ENCODE measurements at regions not wholly inside any gene's neighbourhood (a gene's known extent, or its start where the extent isn't known, plus 50 kb on each side); places are given as distances from the start of the nearest gene placed in this dataset.

- POLR2A ChIA-PET: no interaction called here
- no peak overlapping the region for H3K4me3 Mint-ChIP-seq
- no peaks in the 10 kb centered on the region for H3K36me3 Mint-ChIP-seq (ENCODE audit: low read depth)
- H3K9me3 ChIP-seq (ENCODE audit: control insufficient read depth in 1 of 2, insufficient read depth in 1 of 2, low read length in 2 of 2): no peaks in the 10 kb centered on the region
- no peaks in the 10 kb centered on the region for H3K36me3 ChIP-seq (ENCODE audit: insufficient read depth, low read length)
- H3K4me1 Mint-ChIP-seq (ENCODE audit: low read depth): no peaks in the 10 kb centered on the region
- intact Hi-C loops (cut with DNase I, micrococcal nuclease): no loop called here
- H3K27me3 Mint-ChIP-seq: peaks cover 22% of the 10 kb centered on the region
- no peak overlapping the region for H3K4me3 ChIP-seq (ENCODE audit: low read length)
- H3K27me3 ChIP-seq (ENCODE audit: control insufficient read depth in 1 of 2, insufficient read depth in 2 of 2, low read length in 2 of 2): peaks cover 0 to 19% of the 10 kb centered on the region in 2 experiments
- DNase-seq: no peak
- ATAC-seq (ENCODE audit: poor library complexity): no peak
- TF ChIP-seq CTCF (IDR thresholded peaks at IDR 0.05): no peak
- H3K27ac Mint-ChIP-seq: no peak overlapping the region
- H3K4me1 ChIP-seq (ENCODE audit: insufficient read depth, low read length): no peaks in the 10 kb centered on the region
- CTCF ChIA-PET: no interaction called here
- H3K27ac ChIP-seq (ENCODE audit: low read depth in 1 of 2, low read length in 2 of 2): no peak overlapping the region
- no peaks in the 10 kb centered on the region for H3K9me3 Mint-ChIP-seq
Observed at GRCh38 chr2:11022064-11022463, 110.3 kb downstream of the KCNF1 start.

- Histone ChIP-seq H3K9me3 (ENCODE audit: control insufficient read depth in 1 of 2, insufficient read depth in 1 of 2, low read length in 2 of 2) (no peaks in the 10 kb centered on the region), H3K36me3 (ENCODE audit: insufficient read depth, low read length) (no peaks in the 10 kb centered on the region), H3K27ac (ENCODE audit: low read depth in 1 of 2, low read length in 2 of 2) (no peak overlapping the region), H3K4me3 (ENCODE audit: low read length) (no peak overlapping the region), H3K4me1 (ENCODE audit: insufficient read depth, low read length) (no peaks in the 10 kb centered on the region), H3K27me3 (ENCODE audit: control insufficient read depth in 1 of 2, insufficient read depth in 2 of 2, low read length in 2 of 2) (peaks cover 0 to 15% of the 10 kb centered on the region in 2 experiments)
- TF ChIP-seq CTCF (IDR thresholded peaks at IDR 0.05): no peak
- Mint-ChIP-seq H3K4me1 (ENCODE audit: low read depth) (no peaks in the 10 kb centered on the region), H3K9me3 (no peaks in the 10 kb centered on the region), H3K36me3 (ENCODE audit: low read depth) (no peaks in the 10 kb centered on the region), H3K4me3 (no peak overlapping the region), H3K27me3 (peaks cover 19% of the 10 kb centered on the region), H3K27ac (no peak overlapping the region)
- intact Hi-C loops (cut with DNase I, micrococcal nuclease): no loop called here
- no peak for DNase-seq
- CTCF ChIA-PET: interaction anchor here (0.5 to 1.3 kb wide), 2 partner anchors 62 to 1789 kb away, joined by 3 to 6 read pairs; no protein-coding TSS in a partner anchor
- POLR2A ChIA-PET: no interaction called here
- no peak for ATAC-seq (ENCODE audit: poor library complexity)
Observed at GRCh38 chr2:11022591-11023273, 111.0 kb downstream of the KCNF1 start.

- ATAC-seq (ENCODE audit: poor library complexity) (no peak), DNase-seq (no peak)
- Mint-ChIP-seq H3K9me3 (no peaks in the 10 kb centered on the region), H3K27ac (no peak overlapping the region), H3K36me3 (ENCODE audit: low read depth) (no peaks in the 10 kb centered on the region), H3K4me3 (no peak overlapping the region), H3K27me3 (peaks cover 11% of the 10 kb centered on the region), H3K4me1 (ENCODE audit: low read depth) (no peaks in the 10 kb centered on the region)
- H3K4me1 ChIP-seq (ENCODE audit: insufficient read depth, low read length): no peaks in the 10 kb centered on the region
- no peaks in the 10 kb centered on the region for H3K9me3 ChIP-seq (ENCODE audit: control insufficient read depth in 1 of 2, insufficient read depth in 1 of 2, low read length in 2 of 2)
- H3K4me3 ChIP-seq (ENCODE audit: low read length): no peak overlapping the region
- intact Hi-C loops (cut with DNase I, micrococcal nuclease): no loop called here
- peaks cover 0 to 11% of the 10 kb centered on the region in 2 experiments for H3K27me3 ChIP-seq (ENCODE audit: control insufficient read depth in 1 of 2, insufficient read depth in 2 of 2, low read length in 2 of 2)
- ChIA-PET POLR2A (no interaction called here), CTCF (interaction anchor here (0.5 to 1.3 kb wide), 3 partner anchors 23 to 1790 kb away, joined by 3 to 6 read pairs (median 3); no protein-coding TSS in a partner anchor)
- H3K36me3 ChIP-seq (ENCODE audit: insufficient read depth, low read length): no peaks in the 10 kb centered on the region
- no peak for TF ChIP-seq CTCF (IDR thresholded peaks at IDR 0.05)
- H3K27ac ChIP-seq (ENCODE audit: low read depth in 1 of 2, low read length in 2 of 2): no peak overlapping the region
Observed at GRCh38 chr2:11023326-11024258, 111.9 kb downstream of the KCNF1 start.
